ENCODE measurements at regions not wholly inside any gene's neighbourhood (a gene's known extent, or its start where the extent isn't known, plus 50 kb on each side); places are given as distances from the start of the nearest gene placed in this dataset.

GRCh38 chr12:46562625-46563225 lies 190.2 kb upstream of the SLC38A2 start:
- Histone ChIP-seq H2BK12ac (ENCODE audit: low read depth, low read length) (0 out of 2 replicates have a peak overlapping the region, but pooled peaks have one; percentile 35), H3K27me3 (replicated peaks in 1 of 4; ENCODE audit: control insufficient read depth in 3 of 4, extremely low read depth in 1 of 4, insufficient read depth in 3 of 4, low read length in 3 of 4) (no peaks in the 10 kb centered on the region), H3K23me2 (ENCODE audit: low read depth, low read length) (no peaks in the 10 kb centered on the region), H3K18ac (ENCODE audit: extremely low read depth, low read length) (no peak overlapping the region), H3K4me1 (replicated peaks in 1 of 4; ENCODE audit: control insufficient read depth in 3 of 4, insufficient read depth in 4 of 4, low read length in 3 of 4) (peaks cover 0 to 4% (median 3%) of the 10 kb centered on the region in 4 experiments; a peak in 3 of 7 replicates), H4K91ac (replicated peaks; ENCODE audit: insufficient read length, low read length) (no peak overlapping the region), H3K9ac (replicated peaks in 1 of 4; ENCODE audit: extremely low read depth in 1 of 4, low read depth in 3 of 4, low read length in 3 of 4) (no peak overlapping the region), H2AFZ (ENCODE audit: low read length) (no peak overlapping the region), H4K20me1 (replicated peaks in 1 of 2; ENCODE audit: control insufficient read depth in 1 of 2, insufficient read depth in 2 of 2, low read length in 2 of 2) (no peaks in the 10 kb centered on the region), H2BK20ac (ENCODE audit: low read length) (peak overlapping the region; percentile 73; the same call in 1 of the 2 replicates), H3K79me2 (ENCODE audit: control insufficient read depth in 1 of 2, insufficient read depth in 2 of 2, low read length in 2 of 2) (no peaks in the 10 kb centered on the region), H4K8ac (ENCODE audit: extremely low read depth, insufficient read depth, low read length) (no peak overlapping the region), H2BK5ac (ENCODE audit: low read depth, low read length) (no peak overlapping the region), H4K5ac (ENCODE audit: insufficient read length, low read depth, low read length) (no peak overlapping the region), H3K9me3 (ENCODE audit: insufficient read depth in 2 of 2, low read depth in 1 of 2, low read length in 1 of 2) (peaks cover 0 to 7% of the 10 kb centered on the region in 2 experiments; a peak in 1 of 4 replicates), H3K4me2 (ENCODE audit: insufficient read depth in 1 of 2, low read depth in 2 of 2, low read length in 2 of 2) (no peak overlapping the region), H3K23ac (ENCODE audit: insufficient read length) (no peak overlapping the region), H3K4me3 (ENCODE audit: extremely low read depth in 1 of 4, insufficient read depth in 2 of 4, low read depth in 3 of 4, low read length in 4 of 4) (no peak overlapping the region), H2AK5ac (ENCODE audit: low read depth, low read length) (no peak overlapping the region), H3K27ac (ENCODE audit: low read depth, low read length) (no peak overlapping the region), H3K4ac (replicated peaks; ENCODE audit: insufficient read length, low read depth, low read length) (no peak overlapping the region), H3K79me1 (ENCODE audit: low read depth, low read length) (no peaks in the 10 kb centered on the region), H3K14ac (ENCODE audit: insufficient read length) (no peak overlapping the region), H2BK15ac (ENCODE audit: low read length) (peak overlapping the region; percentile 23; the same call in 1 of the 2 replicates), H3K36me3 (ENCODE audit: control insufficient read depth in 2 of 4, insufficient read depth in 4 of 4, low read length in 3 of 4) (no peaks in the 10 kb centered on the region), H2BK120ac (replicated peaks; ENCODE audit: low read depth, low read length) (no peak overlapping the region), H3K56ac (replicated peaks; ENCODE audit: insufficient read length, low read depth, low read length) (no peak overlapping the region)
- WGBS, 2 experiments (ENCODE audit: extremely low coverage in 1 of 2, insufficient coverage in 1 of 2, insufficient read length in 1 of 2, insufficient replicate concordance in 2 of 2, low coverage in 1 of 2, low lambda C conversion rate in 2 of 2, missing lambda C conversion rate in 1 of 2) = 91% methylated on average over 5 of the region's 5 CpGs; no CpG with 5 or more reads in 1 of the 2 experiments
- ChIA-PET POLR2A (ENCODE audit: partially characterized antibody) (no interaction called here), CTCF (ENCODE audit: partially characterized antibody) (interaction anchor here (1.1 kb wide), 1 partner anchor 53 kb away, joined by 3 read pairs; no protein-coding TSS in a partner anchor)
- no peak for DNase-seq (ENCODE audit: low read depth in 1 of 2, low spot score in 2 of 2)
- TF ChIP-seq KDM1A (IDR thresholded peaks at IDR 0.05; ENCODE audit: borderline replicate concordance, low read length) = no peak
- TF ChIP-seq RBBP5 (IDR thresholded peaks at IDR 0.05; ENCODE audit: borderline replicate concordance, low read depth, low read length) = no peak
- TF ChIP-seq TBP (IDR thresholded peaks at IDR 0.05; ENCODE audit: low read depth, low read length) = no peak
- FAIRE-seq = no peak
